GM21576 (cell line): ENCODE measurements at regions not wholly inside any gene's neighbourhood (a gene's known extent, or its start where the extent isn't known, plus 50 kb on each side); places are given as distances from the start of the nearest gene placed in this dataset.

ENCODE experiments used
- ATAC-seq: cut with Tn5 transposase; IDR thresholded peaks from one replicate; pipeline ENCODE4 v1.9.1; 2021; ENCODE audit warnings: mild to moderate bottlenecking, moderate library complexity; ENCODE audit not compliant: unreplicated experiment

GRCh38 chr7:155885167-155886155, 73.2 kb upstream of the SHH start:
- ATAC-seq, result no peak

GRCh38 chr7:155884225-155885166, 72.2 kb upstream of the SHH start:
- no peak for ATAC-seq

DNA sequence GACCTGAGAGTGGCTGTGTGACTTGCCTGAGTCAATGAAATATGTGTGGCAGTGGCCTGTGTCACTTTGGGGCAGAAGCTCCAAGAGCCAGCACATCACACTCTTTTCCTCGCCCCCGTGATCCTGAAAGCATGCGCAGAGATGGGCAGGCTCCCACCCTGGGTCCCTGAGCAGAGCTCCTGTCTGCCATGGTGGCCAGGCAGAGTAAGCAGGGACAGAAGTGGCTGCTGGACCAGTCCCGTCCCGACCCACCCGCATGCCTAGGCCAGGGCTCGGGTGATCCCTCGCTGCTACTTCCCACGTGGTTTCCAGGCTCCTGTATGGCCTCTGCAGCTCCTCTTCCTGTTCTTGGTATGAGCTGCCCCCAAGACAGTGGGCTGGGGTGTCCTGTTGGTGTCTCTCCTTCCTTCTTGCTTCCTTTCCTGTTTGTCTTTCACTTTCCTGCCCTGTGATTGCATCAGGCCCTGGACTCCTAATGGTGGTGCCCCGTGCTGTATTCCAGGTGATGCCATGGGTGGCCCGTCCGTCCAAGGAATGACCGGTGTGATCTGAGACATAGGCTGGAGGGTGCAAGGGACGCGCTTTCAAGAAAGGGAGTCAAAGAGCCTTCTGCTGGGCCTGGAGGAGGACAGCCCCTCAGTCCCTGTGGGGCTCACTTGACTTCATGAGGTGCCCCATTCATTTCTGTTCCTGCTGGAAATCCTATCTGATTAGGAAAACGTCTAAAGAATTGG, 71.4 kb upstream of the SHH start:
- no peak for ATAC-seq

- ATAC-seq, result no peak
Observed at GRCh38 chr7:155882596-155882995, 70.3 kb upstream of the SHH start.

DNA sequence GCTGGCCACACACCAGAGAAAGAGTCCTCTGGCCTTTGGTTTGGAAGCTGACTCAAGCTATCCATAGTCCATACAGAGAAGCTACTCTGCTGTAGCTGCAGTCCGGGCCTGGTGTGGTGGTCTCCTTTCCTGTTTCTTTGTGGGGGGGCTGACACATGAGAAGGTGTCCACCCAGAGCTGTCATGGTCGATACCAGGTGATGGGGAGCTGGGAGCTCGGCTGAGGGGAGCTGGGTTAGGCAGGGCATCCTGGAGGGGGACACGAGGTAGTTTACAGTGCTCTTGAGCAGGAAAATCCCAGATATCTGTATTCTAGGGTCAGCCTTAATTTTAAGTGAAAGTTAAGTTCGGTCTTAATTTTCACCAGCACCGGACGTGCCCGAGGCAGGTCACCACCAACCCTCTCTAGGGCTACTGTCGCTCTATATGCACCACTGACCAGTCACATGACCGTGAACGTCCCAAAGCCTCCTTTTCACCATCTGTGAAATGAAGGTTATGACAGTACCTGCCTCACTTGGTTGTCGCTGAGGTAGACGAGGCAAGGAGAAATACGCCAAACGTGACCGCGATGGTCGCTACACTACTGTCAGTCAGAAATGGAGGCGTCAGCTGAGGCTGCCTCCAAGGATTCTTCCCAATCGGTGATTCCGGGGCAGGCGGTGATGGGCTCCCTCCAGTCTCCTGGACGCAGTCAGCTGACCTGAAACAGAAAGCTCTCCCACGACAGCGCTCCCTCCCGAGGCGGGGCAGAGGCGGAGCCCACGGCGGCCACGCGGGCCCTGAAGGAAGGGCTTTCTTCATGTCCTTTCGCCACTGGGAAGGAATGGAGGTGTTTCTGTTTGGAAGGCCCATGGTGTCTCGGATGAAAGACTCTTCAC, 69.4 kb upstream of the SHH start:
- ATAC-seq, result no peak

DNA sequence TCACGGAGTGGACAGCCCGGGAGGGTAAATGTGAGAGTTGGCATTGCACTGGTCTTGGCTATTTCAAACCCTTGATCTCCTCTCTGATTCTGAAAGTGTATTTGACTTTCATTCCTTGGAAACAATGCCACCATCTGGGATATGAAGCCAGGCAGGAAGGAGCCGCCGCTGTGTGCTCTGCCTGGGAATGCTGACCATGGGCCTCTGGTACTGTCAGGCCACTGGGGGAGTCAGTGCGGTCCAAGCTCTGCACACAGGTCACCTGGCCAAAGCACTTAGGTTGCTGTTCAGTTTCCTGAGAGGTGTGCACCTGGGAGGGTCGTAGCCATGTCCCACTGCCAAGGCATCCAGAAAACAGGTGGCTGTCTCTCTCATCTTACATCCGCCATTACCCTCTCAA, 68.5 kb upstream of the SHH start:
- ATAC-seq, result no peak

GRCh38 chr7:155879592-155879991, 67.3 kb upstream of the SHH start:
- ATAC-seq, result no peak

GRCh38 chr7:155878674-155879073, 66.4 kb upstream of the SHH start:
- no peak for ATAC-seq

GRCh38 chr7:155878250-155878649, 66.0 kb upstream of the SHH start:
- no peak for ATAC-seq

DNA sequence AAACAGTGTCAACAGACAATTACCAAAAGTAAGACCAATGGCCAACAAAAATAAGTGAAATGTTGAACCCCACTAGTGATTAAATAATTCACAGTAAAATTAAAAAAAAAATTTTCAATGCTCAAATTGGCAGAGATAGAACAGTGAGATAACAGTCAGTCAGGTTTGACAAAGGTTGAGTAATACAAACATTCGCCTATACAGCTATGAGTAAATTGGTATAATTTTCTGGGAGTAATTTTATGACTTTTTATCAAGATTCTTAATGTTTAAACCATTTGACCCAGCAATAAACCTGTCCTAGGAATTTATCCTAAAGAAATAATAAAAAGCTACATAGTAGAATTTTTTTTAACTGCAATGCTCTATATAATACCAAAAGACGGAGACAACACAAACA, 64.9 kb upstream of the SHH start:
- ATAC-seq, result no peak

DNA sequence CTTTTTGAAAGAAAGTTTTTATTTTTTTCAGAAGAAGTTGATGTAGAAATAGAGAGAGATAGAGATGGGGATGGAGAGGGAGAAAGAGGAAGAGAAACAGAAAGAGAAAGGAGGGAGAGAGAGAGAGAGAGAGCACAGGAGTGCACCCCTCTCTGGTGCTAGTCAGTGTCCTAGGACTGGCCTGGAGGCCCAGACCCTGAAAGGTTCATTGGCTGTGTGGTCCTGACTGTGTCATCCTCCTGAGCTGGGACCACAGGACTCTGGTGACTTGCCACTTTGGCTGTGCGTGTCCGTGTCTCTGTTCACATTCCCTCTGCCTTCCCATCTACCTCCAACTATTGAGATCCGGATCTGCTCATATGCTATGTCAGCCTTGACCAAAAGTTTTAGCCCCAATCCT, 62.1 kb upstream of the SHH start:
- no peak for ATAC-seq

- no peak for ATAC-seq
Observed at GRCh38 chr7:155874010-155874409, 61.7 kb upstream of the SHH start.

DNA sequence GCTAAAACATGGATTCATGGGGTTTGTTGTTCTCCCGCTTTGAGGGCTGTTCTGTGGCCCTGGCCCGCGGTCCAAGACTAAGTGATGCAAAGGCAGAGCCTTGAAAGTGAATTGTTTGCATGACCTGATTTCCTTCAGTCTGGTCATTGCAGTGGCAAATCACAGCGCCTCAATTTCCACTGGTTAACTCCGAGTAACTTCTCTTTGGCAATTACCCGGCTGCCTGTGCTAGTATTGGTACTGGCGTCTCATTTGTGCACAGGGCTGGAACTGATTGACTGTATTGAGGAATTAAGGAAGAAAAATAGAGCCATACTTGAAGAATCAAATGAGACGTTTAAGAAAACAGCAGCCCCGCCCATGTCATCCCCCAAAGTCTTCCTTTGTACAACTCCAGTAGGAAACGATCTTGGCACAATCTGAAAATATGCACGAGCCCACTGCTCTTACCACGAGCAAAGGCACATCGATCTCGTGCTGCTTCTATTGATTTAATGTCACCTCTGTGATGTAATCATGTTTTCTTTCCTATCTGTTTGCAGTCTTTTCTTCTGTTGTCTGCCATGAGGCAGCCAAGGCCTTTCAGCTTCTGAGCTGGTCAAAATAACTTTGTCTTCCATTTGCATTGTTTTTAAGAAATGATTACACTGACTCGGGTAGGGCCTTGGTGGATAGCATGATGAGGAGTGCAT, 60.6 kb upstream of the SHH start:
- ATAC-seq, result no peak

GRCh38 chr7:155871211-155871610, 58.9 kb upstream of the SHH start:
- ATAC-seq, result no peak

DNA sequence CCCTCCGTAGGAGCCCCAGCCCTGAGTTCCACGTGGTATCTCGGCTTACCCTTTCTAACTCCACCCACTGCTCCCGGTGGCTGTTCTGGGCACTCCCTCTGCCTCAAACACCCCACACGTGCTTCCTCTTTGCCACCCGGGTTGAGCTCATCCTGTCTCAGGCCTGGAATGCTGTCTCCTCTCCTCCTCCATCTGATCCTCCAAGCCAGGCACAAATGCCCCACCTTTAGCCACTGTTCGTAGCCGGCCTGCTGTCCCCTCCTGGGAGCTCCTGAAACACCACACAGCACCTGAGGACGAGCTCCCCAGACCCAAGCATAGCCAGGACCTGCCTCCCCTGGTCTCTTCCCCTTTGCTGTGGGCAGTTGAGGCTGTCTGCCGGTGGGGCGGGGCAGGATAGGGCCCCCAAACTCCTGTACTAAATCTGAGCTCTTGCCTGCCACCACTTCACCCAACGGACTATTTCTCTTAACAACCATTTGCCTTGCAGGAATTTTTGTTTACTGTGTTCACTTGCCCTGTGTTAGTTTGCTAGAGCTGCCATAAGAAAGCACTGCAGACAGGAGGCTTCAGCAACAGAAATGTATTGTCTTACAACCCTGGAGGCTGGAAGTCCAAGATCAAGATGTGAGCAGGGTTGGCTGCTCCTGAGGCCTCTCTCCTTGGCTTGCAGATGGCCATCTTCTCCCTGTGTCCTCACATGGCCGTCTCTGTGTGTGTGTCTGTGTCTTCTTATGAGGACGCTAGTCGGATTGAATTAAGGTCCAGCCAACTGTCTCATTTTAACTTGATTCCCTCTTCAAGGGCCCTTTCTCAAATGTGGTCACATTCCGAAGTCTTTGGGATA, 58.3 kb upstream of the SHH start:
- no peak for ATAC-seq

GRCh38 chr7:155869784-155870076, 57.5 kb upstream of the SHH start:
- no peak for ATAC-seq

- ATAC-seq, result no peak
Observed at GRCh38 chr7:155868955-155869783, 56.9 kb upstream of the SHH start.
